IMR-90 (cell line): ENCODE measurements at regions not wholly inside any gene's neighbourhood (a gene's known extent, or its start where the extent isn't known, plus 50 kb on each side); places are given as distances from the start of the nearest gene placed in this dataset.

Experiments
- ATAC-seq: fragments of 200-7000 bp; cut with Tn5 transposase; 2 replicates; pipeline ENCODE4 v1.9.1; 2020; ENCODE audit warnings: low read depth, mild to moderate bottlenecking, moderate library complexity
- BruUV-seq: library from RNA; stranded (reverse); fragments of 400-500 nt; replicated peaks from 2 replicates; lab custom pipeline; 2021; lab: Mats Ljungman, UMichigan
- CTCF ChIA-PET: fragments of 300-600 bp; formaldehyde crosslinking; extraction: SDS; loops from one replicate; lab custom pipeline; 2021; ENCODE audit warnings: antibody characterized with exemption; lab: Yijun Ruan, JAX
- POLR2A ChIA-PET: fragments of 300-600 bp; sonication (Branson Sonifier 250); formaldehyde crosslinking; loops from one replicate; lab custom pipeline; 2022; ENCODE audit warnings: antibody characterized with exemption; ENCODE audit not compliant: unreplicated experiment; lab: Charles Lee
- DNase-seq: peaks from one replicate; pipeline ENCODE4 v3.0.0; 2013
- H2AFZ ChIP-seq: replicated peaks from 2 replicates; pipeline ENCODE3; 2013; ENCODE audit warnings: low read length, mild to moderate bottlenecking; ENCODE audit not compliant: poor library complexity
- H2AK5ac ChIP-seq: 2 replicates; pipeline ENCODE4 v1.6.1; 2013; ENCODE audit warnings: low read depth, low read length, inconsistent platforms
- H2AK9ac ChIP-seq: replicated peaks from 2 replicates; pipeline ENCODE3; 2013; ENCODE audit warnings: mild to moderate bottlenecking, low read depth, low read length, moderate library complexity; ENCODE audit not compliant: poor library complexity
- H2BK120ac ChIP-seq: 2 replicates; pipeline ENCODE4 v1.6.1; 2013; ENCODE audit warnings: low read depth, low read length, inconsistent platforms
- H2BK15ac ChIP-seq: 3 replicates; pipeline ENCODE4 v1.6.1; 2013; ENCODE audit warnings: low read depth, low read length, inconsistent platforms
- H2BK20ac ChIP-seq: 2 replicates; pipeline ENCODE4 v1.6.1; 2013; ENCODE audit warnings: low read depth, mild to moderate bottlenecking, inconsistent platforms, low read length, moderate library complexity
- H2BK5ac ChIP-seq: 2 replicates; pipeline ENCODE4 v1.6.1; 2013; ENCODE audit warnings: mild to moderate bottlenecking, low read depth, low read length, inconsistent platforms; ENCODE audit not compliant: poor library complexity, severe bottlenecking
- H3K14ac ChIP-seq: replicated peaks from 2 replicates; pipeline ENCODE4 v1.6.1; 2013; ENCODE audit warnings: low read depth, low read length, inconsistent platforms
- H3K18ac ChIP-seq: 2 replicates; pipeline ENCODE4 v1.6.1; 2013; ENCODE audit warnings: low read depth, low read length, control low read depth
- H3K23ac ChIP-seq: 2 replicates; pipeline ENCODE4 v1.6.1; 2013; ENCODE audit warnings: low read depth, low read length, inconsistent platforms
- H3K27ac ChIP-seq: 2 replicates; pipeline ENCODE4 v1.5.1; 2013; ENCODE audit warnings: mild to moderate bottlenecking, control low read depth, low read length; ENCODE audit not compliant: insufficient read depth
- H3K27me3 ChIP-seq: 2 replicates; pipeline ENCODE4 v1.6.1; 2013; ENCODE audit warnings: low read length; ENCODE audit not compliant: control insufficient read depth, insufficient read depth
- H3K36me3 ChIP-seq: 2 replicates; pipeline ENCODE4 v1.6.1; 2013; ENCODE audit warnings: low read length, mixed read lengths; ENCODE audit not compliant: control insufficient read depth, insufficient read depth
- H3K4ac ChIP-seq: 2 replicates; pipeline ENCODE4 v1.6.1; 2013; ENCODE audit warnings: low read depth, low read length, inconsistent platforms
- H3K4me1 ChIP-seq: 2 replicates; pipeline ENCODE4 v1.6.1; 2013; ENCODE audit warnings: low read length, mixed read lengths; ENCODE audit not compliant: control insufficient read depth, insufficient read depth
- H3K4me2 ChIP-seq: 2 replicates; pipeline ENCODE4 v1.6.1; 2013; ENCODE audit warnings: low read depth, mild to moderate bottlenecking, control low read depth, low read length, moderate library complexity
- H3K4me3 ChIP-seq: 2 replicates; pipeline ENCODE4 v1.5.1; 2013; ENCODE audit warnings: low read depth, mild to moderate bottlenecking, control low read depth, low read length, moderate library complexity; ENCODE audit not compliant: insufficient read depth
- H3K56ac ChIP-seq: 2 replicates; pipeline ENCODE4 v1.6.1; 2013; ENCODE audit warnings: low read length, inconsistent platforms; ENCODE audit not compliant: insufficient read depth; ENCODE audit errors: extremely low read depth
- H3K79me1 ChIP-seq, 2 experiments: 2 replicates each; pipeline ENCODE4 v1.6.1; 2013; ENCODE audit warnings: low read length in 2 of 2, inconsistent platforms in 1 of 2, low read depth in 1 of 2
- H3K9ac ChIP-seq: 2 replicates; pipeline ENCODE4 v1.6.1; 2013; ENCODE audit warnings: low read depth, low read length, control low read depth
- H3K9me1 ChIP-seq: 2 replicates; pipeline ENCODE4 v1.6.1; 2013; ENCODE audit warnings: low read length, inconsistent platforms; ENCODE audit not compliant: insufficient read depth
- H3K9me3 ChIP-seq: 2 replicates; pipeline ENCODE4 v1.6.1; 2013; ENCODE audit warnings: low read length; ENCODE audit not compliant: control insufficient read depth, insufficient read depth
- H4K20me1 ChIP-seq: 2 replicates; pipeline ENCODE4 v1.6.1; 2013; ENCODE audit warnings: low read length, inconsistent platforms; ENCODE audit not compliant: insufficient read depth
- H4K5ac ChIP-seq: 2 replicates; pipeline ENCODE4 v1.6.1; 2013; ENCODE audit warnings: mild to moderate bottlenecking, low read depth, low read length, control low read depth
- H4K8ac ChIP-seq, 2 experiments: 2 replicates each; pipeline ENCODE4 v1.6.1; 2013; ENCODE audit warnings: low read depth in 2 of 2, low read length in 2 of 2, control low read depth in 1 of 2, inconsistent platforms in 1 of 2
- H4K91ac ChIP-seq: 2 replicates; pipeline ENCODE4 v1.6.1; 2013; ENCODE audit warnings: low read depth, low read length, inconsistent platforms; ENCODE audit not compliant: insufficient read depth
- NFE2L2 ChIP-seq: fragments of 150-350 bp; IDR thresholded peaks from 2 replicates; pipeline ENCODE4 v1.6.1; 2016; ENCODE audit warnings: low read depth, mild to moderate bottlenecking, low read length
- WGBS, 2 experiments: methylation state at CpG; one replicate each; pipeline versions ENCODE4 v1.1.5 to v1.1.7; 2013; ENCODE audit warnings: missing lambda C conversion rate in 2 of 2; ENCODE audit not compliant: insufficient read length in 1 of 2; ENCODE audit errors: extremely low coverage in 2 of 2; 5-methylcytosine and 5-hydroxymethylcytosine counted together
- dilution Hi-C: fragments of 300-500 bp; cut with HindIII; formaldehyde crosslinking; loops from one replicate; pipeline ENCODE4 v1.14.3; 2018; ENCODE audit warnings: low sequenced_read_pairs; ENCODE audit not compliant: unreplicated experiment
- in situ Hi-C: fragments of 300-500 bp; cut with MboI; formaldehyde crosslinking; loops from 3 replicates; pipeline ENCODE4 v1.14.3; 2019; ENCODE audit warnings: low sequenced_read_pairs, inconsistent platforms, mixed read lengths
- intact Hi-C: fragments of 100-400 bp; cut with micrococcal nuclease; formaldehyde crosslinking; loops from 2 replicates; pipeline ENCODE4 v1.10.0; 2022

GRCh38 chr21:9837946-9838737, 683.2 kb upstream of the TPTE start:
- no peaks in the 10 kb centered on the region for H3K9me1 ChIP-seq
- no peaks in the 10 kb centered on the region for H3K4me1 ChIP-seq
- no peak overlapping the region for H2AK5ac ChIP-seq
- intact Hi-C loops, result no loop called here
- H2AFZ ChIP-seq, result no peak overlapping the region
- no peak overlapping the region for H3K27ac ChIP-seq
- H3K14ac ChIP-seq, result no peak overlapping the region
- no peaks in the 10 kb centered on the region for H3K79me1 ChIP-seq
- in situ Hi-C loops, result no loop called here
- no peak overlapping the region for H4K91ac ChIP-seq
- H2BK20ac ChIP-seq, result no peak overlapping the region
- CTCF ChIA-PET, result no interaction called here
- no peak overlapping the region for H2BK15ac ChIP-seq
- POLR2A ChIA-PET, result no interaction called here
- H2AK9ac ChIP-seq, result no peak overlapping the region
- 79% methylated on average over 42 of the region's 44 CpGs; no CpG with 5 or more reads in 1 of the 2 experiments for WGBS, 2 experiments
- ATAC-seq, result no peak
- H3K4me2 ChIP-seq, result no peak overlapping the region
- no peak overlapping the region for H4K5ac ChIP-seq
- no peak overlapping the region for H4K8ac ChIP-seq
- H3K9ac ChIP-seq, result no peak overlapping the region
- BruUV-seq, result no TSS peak
- no peak for TF ChIP-seq NFE2L2
- dilution Hi-C loops, result no loop called here
- H3K56ac ChIP-seq, result no peak overlapping the region
- no peak overlapping the region for H3K4ac ChIP-seq
- H3K36me3 ChIP-seq, result no peaks in the 10 kb centered on the region
- no peaks in the 10 kb centered on the region for H4K20me1 ChIP-seq
- no peak overlapping the region for H2BK120ac ChIP-seq
- DNase-seq, result no peak
- peaks cover 20% of the 10 kb centered on the region for H3K9me3 ChIP-seq
- no peak overlapping the region for H2BK5ac ChIP-seq
- no peak overlapping the region for H3K23ac ChIP-seq
- no peaks in the 10 kb centered on the region for H3K27me3 ChIP-seq
- no peak overlapping the region for H3K4me3 ChIP-seq
- H3K18ac ChIP-seq, result no peak overlapping the region
